HFF-Myc (cell line): ENCODE measurements at regions not wholly inside any gene's neighbourhood (a gene's known extent, or its start where the extent isn't known, plus 50 kb on each side); places are given as distances from the start of the nearest gene placed in this dataset.

Experiments used
- DNase-seq: peaks from one replicate; pipeline ENCODE4 v3.0.0-alpha.2; 2011; ENCODE audit warnings: low read depth; ENCODE audit errors: extremely low read depth
- H3K4me3 ChIP-seq: replicated peaks from 2 replicates; pipeline ENCODE4 v1.5.1; 2011; ENCODE audit warnings: low read depth, mild to moderate bottlenecking, control low read depth, low read length
- CTCF ChIP-seq: IDR thresholded peaks from 2 replicates; pipeline ENCODE4 v1.5.1; 2012; ENCODE audit warnings: mild to moderate bottlenecking, low read depth, low read length, control low read depth; ENCODE audit errors: missing control alignments

GRCh38 chr6:140079328-140079727 lies 704.9 kb upstream of the CITED2 start:
- no peak for DNase-seq
- H3K4me3 ChIP-seq = no peak overlapping the region
- no peak for TF ChIP-seq CTCF

GRCh38 chr6:140078561-140079125 lies 704.2 kb upstream of the CITED2 start:
- no peak for TF ChIP-seq CTCF
- no peak overlapping the region for H3K4me3 ChIP-seq
- peak; percentile 96 for DNase-seq

GRCh38 chr6:140077827-140078560 lies 703.5 kb upstream of the CITED2 start:
- peak; percentile 70 for DNase-seq
- H3K4me3 ChIP-seq = no peak overlapping the region
- TF ChIP-seq CTCF = no peak

GRCh38 chr6:140076105-140076504 lies 701.7 kb upstream of the CITED2 start:
- no peak for TF ChIP-seq CTCF
- DNase-seq = no peak
- H3K4me3 ChIP-seq = no peak overlapping the region

GRCh38 chr6:140073456-140073855 lies 699.0 kb upstream of the CITED2 start:
- no peak for DNase-seq
- no peak overlapping the region for H3K4me3 ChIP-seq
- no peak for TF ChIP-seq CTCF

- DNase-seq = no peak
- TF ChIP-seq CTCF = no peak
Observed at GRCh38 chr6:140071601-140072062, 697.2 kb upstream of the CITED2 start.

More at GRCh38 chr6:140071601-140072062, 697.2 kb upstream of the CITED2 start:
- no peak overlapping the region for H3K4me3 ChIP-seq
